Transverse colon (tissue), 4 donors: ENCODE measurements at regions not wholly inside any gene's neighbourhood (a gene's known extent, or its start where the extent isn't known, plus 50 kb on each side); places are given as distances from the start of the nearest gene placed in this dataset.

Experiments
- EP300 ChIP-seq: sonication (generic); formaldehyde crosslinking; IDR thresholded peaks from one replicate; pipeline ENCODE4 v1.6.1; 2017; ENCODE audit warnings: antibody characterized with exemption, low read depth
- POLR2A ChIP-seq: fragments of 450-650 bp; IDR thresholded peaks from one replicate; pipeline ENCODE4 v1.6.1; 2016; ENCODE audit warnings: antibody characterized with exemption, mild to moderate bottlenecking, moderate library complexity
- POLR2AphosphoS5 ChIP-seq, 3 donors: sonication (generic); formaldehyde crosslinking; IDR thresholded peaks; one replicate each; pipeline ENCODE4 v1.6.1; 2016; ENCODE audit warnings: antibody characterized with exemption in 3 of 3
- TF ChIP-seq, protein P1 (sequence below), 5 experiments: fragments of 200-600 bp in 3 of 5; fragments of 450-650 bp in 2 of 5; sonication (generic) in 3 of 5; IDR thresholded peaks; 1 replicate in 2 of 5; 2 replicates in 3 of 5; pipeline ENCODE4 v1.5.1; 2016 to 2017; ENCODE audit warnings: antibody characterized with exemption in 5 of 5, inconsistent platforms in 3 of 5, mild to moderate bottlenecking in 2 of 5, moderate library complexity in 1 of 5

DNA sequence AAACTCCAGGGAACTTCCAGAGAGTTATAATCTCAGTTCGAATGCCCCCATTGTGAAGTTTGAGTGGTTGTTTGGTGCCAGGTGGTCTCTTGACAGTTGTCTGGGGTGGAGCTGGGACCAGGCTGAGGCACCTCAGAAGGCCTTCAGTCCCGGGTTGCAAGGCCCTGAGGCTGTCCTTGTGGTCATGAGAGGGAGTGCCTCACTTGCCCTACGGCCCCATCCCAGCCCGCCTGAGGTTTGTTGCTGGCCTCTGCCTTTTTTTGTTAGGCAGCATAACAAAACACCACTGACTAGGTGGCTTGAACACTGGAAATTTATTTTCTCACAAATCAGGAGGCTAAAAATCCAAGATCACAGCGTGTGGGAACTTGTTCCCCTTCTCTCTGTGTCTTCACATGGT, 73.0 kb upstream of the PAPPA start:
- TF ChIP-seq, protein P1, sequence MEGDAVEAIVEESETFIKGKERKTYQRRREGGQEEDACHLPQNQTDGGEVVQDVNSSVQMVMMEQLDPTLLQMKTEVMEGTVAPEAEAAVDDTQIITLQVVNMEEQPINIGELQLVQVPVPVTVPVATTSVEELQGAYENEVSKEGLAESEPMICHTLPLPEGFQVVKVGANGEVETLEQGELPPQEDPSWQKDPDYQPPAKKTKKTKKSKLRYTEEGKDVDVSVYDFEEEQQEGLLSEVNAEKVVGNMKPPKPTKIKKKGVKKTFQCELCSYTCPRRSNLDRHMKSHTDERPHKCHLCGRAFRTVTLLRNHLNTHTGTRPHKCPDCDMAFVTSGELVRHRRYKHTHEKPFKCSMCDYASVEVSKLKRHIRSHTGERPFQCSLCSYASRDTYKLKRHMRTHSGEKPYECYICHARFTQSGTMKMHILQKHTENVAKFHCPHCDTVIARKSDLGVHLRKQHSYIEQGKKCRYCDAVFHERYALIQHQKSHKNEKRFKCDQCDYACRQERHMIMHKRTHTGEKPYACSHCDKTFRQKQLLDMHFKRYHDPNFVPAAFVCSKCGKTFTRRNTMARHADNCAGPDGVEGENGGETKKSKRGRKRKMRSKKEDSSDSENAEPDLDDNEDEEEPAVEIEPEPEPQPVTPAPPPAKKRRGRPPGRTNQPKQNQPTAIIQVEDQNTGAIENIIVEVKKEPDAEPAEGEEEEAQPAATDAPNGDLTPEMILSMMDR (IDR thresholded peaks at IDR 0.05), result no peak
- no peak for TF ChIP-seq POLR2AphosphoS5 (IDR thresholded peaks at IDR 0.05)
- TF ChIP-seq POLR2A, result no peak
- no peak for TF ChIP-seq EP300
